Stomach (tissue), 4 donors: ENCODE measurements at regions not wholly inside any gene's neighbourhood (a gene's known extent, or its start where the extent isn't known, plus 50 kb on each side); places are given as distances from the start of the nearest gene placed in this dataset.

ENCODE experiments used
- EP300 ChIP-seq: sonication (generic); formaldehyde crosslinking; IDR thresholded peaks from one replicate; pipeline ENCODE4 v1.6.1; 2017; ENCODE audit warnings: antibody characterized with exemption
- POLR2A ChIP-seq, 4 donors: fragments of 450-650 bp; IDR thresholded peaks; one replicate each; pipeline ENCODE4 v1.6.1; 2016; ENCODE audit warnings: antibody characterized with exemption in 4 of 4, control low read depth in 2 of 4, mild to moderate bottlenecking in 1 of 4, moderate library complexity in 1 of 4
- POLR2AphosphoS5 ChIP-seq, 3 donors: sonication (generic); formaldehyde crosslinking; IDR thresholded peaks; one replicate each; pipeline ENCODE4 v1.6.1; 2016; ENCODE audit warnings: antibody characterized with exemption in 3 of 3
- TF ChIP-seq, protein P1 (sequence below), 7 experiments: fragments of 450-650 bp in 4 of 7; fragments of 200-600 bp in 3 of 7; sonication (generic) in 3 of 7; IDR thresholded peaks; one replicate each; pipeline ENCODE4 v1.5.1; 2016 to 2019; ENCODE audit warnings: antibody characterized with exemption in 7 of 7, control low read depth in 2 of 7, mild to moderate bottlenecking in 1 of 7

DNA sequence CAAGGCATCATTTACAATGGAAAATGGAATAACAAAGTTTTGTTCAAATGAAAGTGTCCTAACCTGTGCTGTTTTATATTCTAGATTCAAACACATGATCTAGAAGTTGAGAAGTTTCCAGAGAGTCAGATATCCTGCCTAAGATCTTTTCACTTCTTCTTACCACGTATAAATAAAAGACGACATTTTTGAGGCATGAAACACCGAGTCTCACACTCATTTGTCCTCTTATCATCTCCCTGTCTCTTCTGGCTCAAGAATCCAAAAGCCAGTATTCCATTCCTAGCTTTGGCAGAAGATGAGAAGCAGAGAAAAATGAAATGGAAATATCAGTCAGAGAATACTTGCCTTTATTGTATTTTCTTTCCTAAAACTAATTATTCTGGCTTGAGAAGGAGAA lies 738.6 kb upstream of the NR2F2 start:
- TF ChIP-seq, protein P1, sequence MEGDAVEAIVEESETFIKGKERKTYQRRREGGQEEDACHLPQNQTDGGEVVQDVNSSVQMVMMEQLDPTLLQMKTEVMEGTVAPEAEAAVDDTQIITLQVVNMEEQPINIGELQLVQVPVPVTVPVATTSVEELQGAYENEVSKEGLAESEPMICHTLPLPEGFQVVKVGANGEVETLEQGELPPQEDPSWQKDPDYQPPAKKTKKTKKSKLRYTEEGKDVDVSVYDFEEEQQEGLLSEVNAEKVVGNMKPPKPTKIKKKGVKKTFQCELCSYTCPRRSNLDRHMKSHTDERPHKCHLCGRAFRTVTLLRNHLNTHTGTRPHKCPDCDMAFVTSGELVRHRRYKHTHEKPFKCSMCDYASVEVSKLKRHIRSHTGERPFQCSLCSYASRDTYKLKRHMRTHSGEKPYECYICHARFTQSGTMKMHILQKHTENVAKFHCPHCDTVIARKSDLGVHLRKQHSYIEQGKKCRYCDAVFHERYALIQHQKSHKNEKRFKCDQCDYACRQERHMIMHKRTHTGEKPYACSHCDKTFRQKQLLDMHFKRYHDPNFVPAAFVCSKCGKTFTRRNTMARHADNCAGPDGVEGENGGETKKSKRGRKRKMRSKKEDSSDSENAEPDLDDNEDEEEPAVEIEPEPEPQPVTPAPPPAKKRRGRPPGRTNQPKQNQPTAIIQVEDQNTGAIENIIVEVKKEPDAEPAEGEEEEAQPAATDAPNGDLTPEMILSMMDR (IDR thresholded peaks at IDR 0.05) = no peak
- TF ChIP-seq POLR2A (IDR thresholded peaks at IDR 0.05) (no peak), POLR2AphosphoS5 (IDR thresholded peaks at IDR 0.05) (no peak), EP300 (no peak)
